Activated CD8-positive, alpha-beta memory T cell treated with anti-CD3 and anti-CD28 coated beads, Interleukin-2, amount 50 U/mL, for 48 hours (primary cell): ENCODE measurements at regions not wholly inside any gene's neighbourhood (a gene's known extent, or its start where the extent isn't known, plus 50 kb on each side); places are given as distances from the start of the nearest gene placed in this dataset.

ENCODE experiments used
- DNase-seq: peaks from one replicate; pipeline ENCODE4 v3.0.0-alpha.2; 2020

- DNase-seq, result no peak
Observed at GRCh38 chr15:93294896-93295295, 205.9 kb upstream of the RGMA start.

- no peak for DNase-seq
Observed at GRCh38 chr15:93294066-93294465, 205.1 kb upstream of the RGMA start.

- DNase-seq, result peak; percentile 10
Observed at GRCh38 chr15:93291380-93291779, 202.4 kb upstream of the RGMA start.

- DNase-seq, result no peak
Observed at GRCh38 chr15:93290618-93290946, 201.6 kb upstream of the RGMA start.

- DNase-seq, result peak; percentile 28
Observed at GRCh38 chr15:93289941-93290617, 201.1 kb upstream of the RGMA start.

GRCh38 chr15:93288728-93289294 lies 199.8 kb upstream of the RGMA start:
- DNase-seq, result peak; percentile 12

- no peak for DNase-seq
Observed at GRCh38 chr15:93286446-93286845, 197.4 kb upstream of the RGMA start.

- DNase-seq, result no peak
Observed at GRCh38 chr15:93283854-93284253, 194.8 kb upstream of the RGMA start.

GRCh38 chr15:93282808-93283207 lies 193.8 kb upstream of the RGMA start:
- DNase-seq, result no peak

- DNase-seq, result no peak
Observed at GRCh38 chr15:93278783-93279182, 189.8 kb upstream of the RGMA start.

- DNase-seq, result no peak
Observed at GRCh38 chr15:93278006-93278405, 189.0 kb upstream of the RGMA start.

GRCh38 chr15:93274257-93274656 lies 185.2 kb upstream of the RGMA start:
- no peak for DNase-seq

GRCh38 chr15:93271871-93272270 lies 182.9 kb upstream of the RGMA start:
- no peak for DNase-seq

- no peak for DNase-seq
Observed at GRCh38 chr15:93270937-93271467, 182.0 kb upstream of the RGMA start.

GRCh38 chr15:93268066-93268465 lies 179.1 kb upstream of the RGMA start:
- DNase-seq, result no peak

- no peak for DNase-seq
Observed at GRCh38 chr15:93266291-93266690, 177.3 kb upstream of the RGMA start.

- DNase-seq, result no peak
Observed at GRCh38 chr15:93265111-93265556, 176.1 kb upstream of the RGMA start.

- DNase-seq, result no peak
Observed at GRCh38 chr15:93261845-93262244, 172.8 kb upstream of the RGMA start.

- no peak for DNase-seq
Observed at GRCh38 chr15:93257920-93258319, 168.9 kb upstream of the RGMA start.

- DNase-seq, result no peak
Observed at GRCh38 chr15:93253681-93254080, 164.7 kb upstream of the RGMA start.

GRCh38 chr15:93252780-93253179 lies 163.8 kb upstream of the RGMA start:
- no peak for DNase-seq

- no peak for DNase-seq
Observed at GRCh38 chr15:93250950-93251349, 161.9 kb upstream of the RGMA start.

GRCh38 chr15:93250209-93250608 lies 161.2 kb upstream of the RGMA start:
- DNase-seq, result no peak

- DNase-seq, result no peak
Observed at GRCh38 chr15:93249623-93250022, 160.6 kb upstream of the RGMA start.
